Natural killer cell (primary cell): ENCODE measurements at regions not wholly inside any gene's neighbourhood (a gene's known extent, or its start where the extent isn't known, plus 50 kb on each side); places are given as distances from the start of the nearest gene placed in this dataset.

ENCODE experiments used
- ATAC-seq, 3 donors: fragments of 150-1000 bp in 2 of 3; fragments of 200-7000 bp in 1 of 3; cut with Tn5 transposase; 1 replicate in 1 of 3; 2 replicates in 2 of 3; pipeline ENCODE4 v1.10.0; 2021; ENCODE audit warnings: mild to moderate bottlenecking in 2 of 3, moderate library complexity in 2 of 3
- DNase-seq, 2 donors: peaks; one replicate each; pipeline versions ENCODE4 v3.0.0 to v3.0.0-alpha.2; 2013 to 2021; ENCODE audit warnings: mixed read lengths in 1 of 2
- H3K27ac ChIP-seq: one replicate; pipeline ENCODE4 v1.5.1; 2013; ENCODE audit warnings: mild to moderate bottlenecking, low read length
- H3K27me3 ChIP-seq: one replicate; pipeline ENCODE4 v1.6.1; 2013; ENCODE audit warnings: low read length; ENCODE audit not compliant: control insufficient read depth, insufficient read depth
- H3K36me3 ChIP-seq: one replicate; pipeline ENCODE4 v1.6.1; 2013; ENCODE audit warnings: low read length; ENCODE audit not compliant: control insufficient read depth, insufficient read depth
- H3K4me1 ChIP-seq: one replicate; pipeline ENCODE4 v1.6.1; 2013; ENCODE audit warnings: low read length; ENCODE audit not compliant: control insufficient read depth, insufficient read depth
- H3K4me3 ChIP-seq: one replicate; pipeline ENCODE4 v1.5.1; 2013; ENCODE audit warnings: low read length
- H3K9me3 ChIP-seq: one replicate; pipeline ENCODE4 v1.6.1; 2013; ENCODE audit warnings: low read length; ENCODE audit not compliant: control insufficient read depth, insufficient read depth
- H3K27ac Mint-ChIP-seq, 2 donors: one replicate each; pipeline ENCODE4 v1.8.0; 2022; ENCODE audit warnings: mild to moderate bottlenecking in 2 of 2, mixed read lengths in 2 of 2, moderate library complexity in 1 of 2
- H3K27me3 Mint-ChIP-seq, 2 donors: one replicate each; pipeline ENCODE4 v1.8.0; 2022; ENCODE audit warnings: low read depth in 2 of 2, mixed read lengths in 2 of 2
- H3K36me3 Mint-ChIP-seq: one replicate; pipeline ENCODE4 v1.8.0; 2022; ENCODE audit warnings: mixed read lengths
- H3K4me1 Mint-ChIP-seq, 2 donors: one replicate each; pipeline ENCODE4 v1.8.0; 2022; ENCODE audit warnings: mixed read lengths in 2 of 2
- H3K4me3 Mint-ChIP-seq: one replicate; pipeline ENCODE4 v1.8.0; 2022; ENCODE audit warnings: mild to moderate bottlenecking, moderate library complexity, mixed read lengths
- H3K9me3 Mint-ChIP-seq, 2 donors: one replicate each; pipeline ENCODE4 v1.8.0; 2022; ENCODE audit warnings: mixed read lengths in 2 of 2
- WGBS: methylation state at CpG from one replicate; pipeline ENCODE4 v1.1.7; 2013; ENCODE audit warnings: missing lambda C conversion rate; ENCODE audit not compliant: insufficient coverage; 5-methylcytosine and 5-hydroxymethylcytosine counted together
- intact Hi-C: fragments of 100-400 bp; cut with micrococcal nuclease; formaldehyde crosslinking; loops from one replicate; pipeline ENCODE4 v1.14.2; 2022
- TF ChIP-seq, protein P1 (sequence below): fragments of 200-600 bp; IDR thresholded peaks from one replicate; pipeline ENCODE4 v1.8.0; 2022; ENCODE audit warnings: antibody characterized with exemption

DNA sequence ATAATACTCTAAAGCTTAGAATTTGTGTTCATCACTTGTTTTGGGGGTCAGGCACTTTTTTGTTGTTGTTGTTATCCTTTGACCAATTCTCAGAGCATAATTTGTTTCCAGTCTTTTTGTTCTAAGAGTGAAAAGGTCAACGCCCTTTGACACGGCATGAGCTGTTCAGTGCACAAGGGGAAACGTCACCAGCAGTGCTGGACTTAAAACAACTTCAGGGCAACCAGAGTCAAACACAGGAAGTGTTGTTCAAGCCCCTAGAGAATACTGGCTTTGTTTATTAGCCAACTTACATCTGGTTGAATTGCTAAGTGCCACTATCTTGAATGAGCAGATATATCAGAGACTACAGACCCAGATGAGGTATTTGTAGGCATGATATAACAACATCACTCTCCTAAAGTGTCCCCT is 368.9 kb downstream of the TMEM161B start:
- TF ChIP-seq, protein P1, sequence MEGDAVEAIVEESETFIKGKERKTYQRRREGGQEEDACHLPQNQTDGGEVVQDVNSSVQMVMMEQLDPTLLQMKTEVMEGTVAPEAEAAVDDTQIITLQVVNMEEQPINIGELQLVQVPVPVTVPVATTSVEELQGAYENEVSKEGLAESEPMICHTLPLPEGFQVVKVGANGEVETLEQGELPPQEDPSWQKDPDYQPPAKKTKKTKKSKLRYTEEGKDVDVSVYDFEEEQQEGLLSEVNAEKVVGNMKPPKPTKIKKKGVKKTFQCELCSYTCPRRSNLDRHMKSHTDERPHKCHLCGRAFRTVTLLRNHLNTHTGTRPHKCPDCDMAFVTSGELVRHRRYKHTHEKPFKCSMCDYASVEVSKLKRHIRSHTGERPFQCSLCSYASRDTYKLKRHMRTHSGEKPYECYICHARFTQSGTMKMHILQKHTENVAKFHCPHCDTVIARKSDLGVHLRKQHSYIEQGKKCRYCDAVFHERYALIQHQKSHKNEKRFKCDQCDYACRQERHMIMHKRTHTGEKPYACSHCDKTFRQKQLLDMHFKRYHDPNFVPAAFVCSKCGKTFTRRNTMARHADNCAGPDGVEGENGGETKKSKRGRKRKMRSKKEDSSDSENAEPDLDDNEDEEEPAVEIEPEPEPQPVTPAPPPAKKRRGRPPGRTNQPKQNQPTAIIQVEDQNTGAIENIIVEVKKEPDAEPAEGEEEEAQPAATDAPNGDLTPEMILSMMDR, result no peak
- 40% methylated on average over 3 of the region's 3 CpGs for WGBS
- Histone ChIP-seq H3K27me3 (no peaks in the 10 kb centered on the region), H3K36me3 (no peaks in the 10 kb centered on the region), H3K4me1 (no peaks in the 10 kb centered on the region), H3K9me3 (no peaks in the 10 kb centered on the region), H3K4me3 (no peak overlapping the region), H3K27ac (no peak overlapping the region)
- no peaks in the 10 kb centered on the region for H3K4me1 Mint-ChIP-seq
- no peaks in the 10 kb centered on the region for H3K27me3 Mint-ChIP-seq
- DNase-seq, result no peak
- H3K36me3 Mint-ChIP-seq, result no peaks in the 10 kb centered on the region
- no peak for ATAC-seq
- H3K27ac Mint-ChIP-seq, result no peak overlapping the region
- peaks cover 2 to 8% of the 10 kb centered on the region in 2 donors for H3K9me3 Mint-ChIP-seq
- intact Hi-C loops, result no loop called here
- no peak overlapping the region for H3K4me3 Mint-ChIP-seq

DNA sequence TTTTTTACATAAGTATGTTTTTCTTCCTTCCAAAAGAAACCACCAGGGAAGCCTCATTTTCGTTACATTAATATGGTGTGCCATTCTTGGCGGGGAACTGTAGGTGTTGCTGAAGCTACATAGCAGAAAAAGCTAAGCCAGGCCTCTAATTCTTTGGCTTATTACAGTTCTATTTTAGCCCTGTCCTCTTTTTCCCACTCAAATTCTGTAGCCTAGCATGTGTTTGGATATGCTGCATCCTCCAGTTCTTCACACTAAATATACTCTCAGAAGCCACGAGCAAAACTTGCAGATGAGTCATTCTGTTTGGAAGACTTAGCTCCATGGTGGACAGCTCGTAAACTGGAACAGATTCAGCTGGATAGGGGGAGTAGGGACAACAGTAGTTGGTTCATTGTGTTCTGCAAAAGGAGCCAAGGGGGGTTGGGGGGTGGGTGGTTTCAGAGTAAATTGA is 369.4 kb downstream of the TMEM161B start:
- H3K4me1 Mint-ChIP-seq, result no peaks in the 10 kb centered on the region
- intact Hi-C loops, result no loop called here
- TF ChIP-seq, protein P1, result no peak
- Histone ChIP-seq H3K27me3 (no peaks in the 10 kb centered on the region), H3K4me3 (no peak overlapping the region), H3K27ac (no peak overlapping the region), H3K4me1 (no peaks in the 10 kb centered on the region), H3K36me3 (no peaks in the 10 kb centered on the region), H3K9me3 (no peaks in the 10 kb centered on the region)
- peaks cover 2 to 5% of the 10 kb centered on the region in 2 donors for H3K9me3 Mint-ChIP-seq
- DNase-seq (no peak), ATAC-seq (no peak)
- 61% methylated on average over 4 of the region's 4 CpGs for WGBS
- no peaks in the 10 kb centered on the region for H3K36me3 Mint-ChIP-seq
- no peaks in the 10 kb centered on the region for H3K27me3 Mint-ChIP-seq
- no peak overlapping the region for H3K4me3 Mint-ChIP-seq
- no peak overlapping the region for H3K27ac Mint-ChIP-seq

DNA sequence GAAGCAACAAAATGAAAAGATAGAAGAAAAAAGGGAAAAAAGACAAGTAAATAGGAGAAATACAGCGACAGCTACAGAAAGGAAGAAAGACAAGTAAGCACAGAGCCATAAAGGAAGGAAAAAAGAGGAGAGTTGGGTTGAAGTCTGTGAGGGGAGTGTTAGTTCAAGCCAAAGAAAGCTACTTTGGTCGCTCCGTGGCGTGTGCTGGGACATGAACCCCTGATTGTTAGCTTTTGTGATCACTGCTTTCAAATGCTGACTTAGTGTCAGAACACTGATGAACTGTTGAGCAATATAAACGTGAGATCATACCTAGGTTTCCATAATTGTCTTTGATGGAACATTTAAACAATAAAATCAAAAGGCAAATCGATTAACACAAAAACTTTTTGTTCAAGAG is 370.1 kb downstream of the TMEM161B start:
- Mint-ChIP-seq H3K36me3 (no peaks in the 10 kb centered on the region), H3K27me3 (no peaks in the 10 kb centered on the region), H3K27ac (no peak overlapping the region), H3K9me3 (peaks cover 5 to 8% of the 10 kb centered on the region in 2 donors), H3K4me3 (no peak overlapping the region), H3K4me1 (no peaks in the 10 kb centered on the region)
- WGBS, result 86% methylated on average over 6 of the region's 6 CpGs
- ATAC-seq (no peak), DNase-seq (no peak)
- H3K9me3 ChIP-seq, result no peaks in the 10 kb centered on the region
- H3K27ac ChIP-seq, result no peak overlapping the region
- no peaks in the 10 kb centered on the region for H3K27me3 ChIP-seq
- TF ChIP-seq, protein P1, result no peak
- no peaks in the 10 kb centered on the region for H3K4me1 ChIP-seq
- no peaks in the 10 kb centered on the region for H3K36me3 ChIP-seq
- no peak overlapping the region for H3K4me3 ChIP-seq
- intact Hi-C loops, result no loop called here

DNA sequence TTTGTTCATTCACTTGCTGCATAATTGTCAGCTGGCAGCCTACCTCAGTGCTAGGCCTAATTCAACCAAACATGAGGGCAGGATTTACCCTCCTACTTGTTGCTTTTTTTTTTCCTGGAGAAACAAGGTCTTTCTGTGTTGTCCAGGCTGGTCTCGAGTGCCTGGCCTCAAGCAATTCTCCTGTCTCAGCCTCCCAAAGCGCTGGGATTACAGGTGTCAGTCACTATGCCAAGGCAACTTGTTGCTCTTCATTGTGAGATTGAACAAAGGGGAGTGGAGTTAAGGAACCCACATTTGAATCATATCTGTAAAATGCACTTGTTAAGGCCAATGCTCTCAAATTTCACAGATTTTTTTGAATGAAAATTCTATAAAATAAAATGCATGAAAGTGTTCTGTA is 380.5 kb downstream of the TMEM161B start:
- WGBS, result 35% methylated on average over 2 of the region's 2 CpGs
- TF ChIP-seq, protein P1, result no peak
- Mint-ChIP-seq H3K27ac (no peak overlapping the region), H3K36me3 (no peaks in the 10 kb centered on the region), H3K9me3 (peaks cover 2 to 4% of the 10 kb centered on the region in 2 donors), H3K4me1 (no peaks in the 10 kb centered on the region), H3K27me3 (no peaks in the 10 kb centered on the region), H3K4me3 (no peak overlapping the region)
- DNase-seq (no peak), ATAC-seq (no peak)
- Histone ChIP-seq H3K36me3 (no peaks in the 10 kb centered on the region), H3K4me1 (no peaks in the 10 kb centered on the region), H3K27ac (no peak overlapping the region), H3K4me3 (no peak overlapping the region), H3K9me3 (no peaks in the 10 kb centered on the region), H3K27me3 (no peaks in the 10 kb centered on the region)
- intact Hi-C loops, result no loop called here
